PFSK-1 (cell line): ENCODE measurements at regions not wholly inside any gene's neighbourhood (a gene's known extent, or its start where the extent isn't known, plus 50 kb on each side); places are given as distances from the start of the nearest gene placed in this dataset.

Source experiments
- FOXP2 ChIP-seq: optimal IDR thresholded peaks from 2 replicates; pipeline ENCODE3; 2011; ENCODE audit warnings: borderline replicate concordance, control low read depth, inconsistent platforms; ENCODE audit not compliant: insufficient read depth; ENCODE audit errors: extremely low read length, extremely low read depth
- POLR2AphosphoS5 ChIP-seq: IDR thresholded peaks from 2 replicates; pipeline ENCODE4 v1.6.1; 2012; ENCODE audit warnings: low read depth, mild to moderate bottlenecking, control low read depth, low read length, moderate library complexity
- REST ChIP-seq, 2 experiments: IDR thresholded peaks; 2 replicates each; pipeline versions ENCODE4 v1.6.1 to v1.8.0; 2011 to 2012; ENCODE audit warnings: low read depth in 2 of 2, low read length in 2 of 2, control low read depth in 1 of 2, inconsistent platforms in 1 of 2, mild to moderate bottlenecking in 1 of 2, moderate library complexity in 1 of 2; ENCODE audit not compliant: insufficient read depth in 1 of 2
- SIN3A ChIP-seq: IDR thresholded peaks from 2 replicates; pipeline ENCODE4 v1.6.1; 2012; ENCODE audit warnings: mild to moderate bottlenecking, low read length, moderate library complexity, borderline replicate concordance; ENCODE audit not compliant: insufficient read depth
- TAF1 ChIP-seq: IDR thresholded peaks from 2 replicates; pipeline ENCODE4 v1.6.1; 2012; ENCODE audit warnings: low read length, control low read depth, borderline replicate concordance; ENCODE audit not compliant: insufficient read depth

- TF ChIP-seq POLR2AphosphoS5 (no peak), TAF1 (no peak), REST (IDR thresholded peaks at IDR 0.05; ENCODE audit: insufficient read depth in 1 of 2, low read depth in 2 of 2, low read length in 2 of 2) (no peak), SIN3A (no peak), FOXP2 (no peak)
Measured at GRCh38 chr12:86429824-86430223, 173.6 kb upstream of the MGAT4C start.
